Tibial artery (tissue), 4 donors: ENCODE measurements at regions not wholly inside any gene's neighbourhood (a gene's known extent, or its start where the extent isn't known, plus 50 kb on each side); places are given as distances from the start of the nearest gene placed in this dataset.

Experiments used
- DNase-seq, 2 donors: peaks; one replicate each; pipeline ENCODE4 v3.0.0-alpha.2; 2019
- H3K27ac ChIP-seq, 2 donors: fragments of 200-600 bp; sonication (generic) in 1 of 2; 1 replicate in 1 of 2; 2 replicates in 1 of 2; pipeline ENCODE4 v1.5.1; 2018 to 2019; ENCODE audit warnings: mild to moderate bottlenecking in 1 of 2
- H3K27me3 ChIP-seq, 2 donors: fragments of 200-600 bp; sonication (generic) in 1 of 2; one replicate each; pipeline versions ENCODE4 v1.5.1 to v1.6.0; 2016 to 2019
- H3K36me3 ChIP-seq, 3 donors: fragments of 200-600 bp; sonication (generic) in 2 of 3; one replicate each; pipeline ENCODE4 v1.5.1; 2016 to 2019; ENCODE audit warnings: mild to moderate bottlenecking in 2 of 3
- H3K4me1 ChIP-seq, 4 donors: fragments of 200-600 bp; sonication (generic) in 2 of 4; 1 replicate in 3 of 4; 2 replicates in 1 of 4; pipeline ENCODE4 v1.5.1; 2016 to 2019
- H3K4me3 ChIP-seq, 2 donors: fragments of 200-600 bp; sonication (generic) in 1 of 2; 1 replicate in 1 of 2; 2 replicates in 1 of 2; pipeline ENCODE4 v1.5.1; 2018 to 2019; ENCODE audit warnings: mild to moderate bottlenecking in 2 of 2
- H3K9me3 ChIP-seq, 3 donors: fragments of 200-600 bp; sonication (generic) in 1 of 3; one replicate each; pipeline ENCODE4 v1.5.1; 2016 to 2019
- intact Hi-C: fragments of 100-400 bp; cut with DNase I; formaldehyde crosslinking; loops from one replicate; pipeline ENCODE4 v1.15.0; 2023; ENCODE audit warnings: low total_unique reads
- TF ChIP-seq, protein P1 (sequence below), 2 experiments: fragments of 200-600 bp in 1 of 2; fragments of 450-650 bp in 1 of 2; IDR thresholded peaks; one replicate each; pipeline ENCODE4 v1.5.1; 2017 to 2019; ENCODE audit warnings: antibody characterized with exemption in 2 of 2, mild to moderate bottlenecking in 1 of 2, moderate library complexity in 1 of 2

DNA sequence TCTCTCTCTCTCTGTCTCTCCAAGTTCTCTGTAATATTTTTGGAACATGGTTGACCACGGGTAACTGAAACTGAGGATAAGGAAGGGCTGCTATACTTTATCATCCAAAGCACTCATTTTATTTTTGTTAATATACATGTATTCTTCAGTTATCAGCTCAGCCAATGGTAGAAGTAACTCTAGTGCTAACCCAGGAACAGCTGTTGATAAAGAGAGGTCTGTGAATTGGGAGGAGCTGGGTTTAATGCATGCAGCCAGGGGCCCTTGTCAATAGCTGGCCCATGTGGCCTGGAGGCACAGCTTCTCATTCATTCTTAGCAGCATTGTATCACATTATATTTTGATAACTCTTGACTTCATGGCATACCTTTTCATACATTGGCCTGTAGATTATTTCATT, 401.6 kb downstream of the EPHA4 start:
- Histone ChIP-seq H3K4me1 (no peaks in the 10 kb centered on the region), H3K36me3 (no peaks in the 10 kb centered on the region), H3K9me3 (no peaks in the 10 kb centered on the region), H3K27me3 (no peaks in the 10 kb centered on the region), H3K27ac (no peak overlapping the region), H3K4me3 (no peak overlapping the region)
- DNase-seq = no peak
- intact Hi-C loops = no loop called here
- TF ChIP-seq, protein P1, sequence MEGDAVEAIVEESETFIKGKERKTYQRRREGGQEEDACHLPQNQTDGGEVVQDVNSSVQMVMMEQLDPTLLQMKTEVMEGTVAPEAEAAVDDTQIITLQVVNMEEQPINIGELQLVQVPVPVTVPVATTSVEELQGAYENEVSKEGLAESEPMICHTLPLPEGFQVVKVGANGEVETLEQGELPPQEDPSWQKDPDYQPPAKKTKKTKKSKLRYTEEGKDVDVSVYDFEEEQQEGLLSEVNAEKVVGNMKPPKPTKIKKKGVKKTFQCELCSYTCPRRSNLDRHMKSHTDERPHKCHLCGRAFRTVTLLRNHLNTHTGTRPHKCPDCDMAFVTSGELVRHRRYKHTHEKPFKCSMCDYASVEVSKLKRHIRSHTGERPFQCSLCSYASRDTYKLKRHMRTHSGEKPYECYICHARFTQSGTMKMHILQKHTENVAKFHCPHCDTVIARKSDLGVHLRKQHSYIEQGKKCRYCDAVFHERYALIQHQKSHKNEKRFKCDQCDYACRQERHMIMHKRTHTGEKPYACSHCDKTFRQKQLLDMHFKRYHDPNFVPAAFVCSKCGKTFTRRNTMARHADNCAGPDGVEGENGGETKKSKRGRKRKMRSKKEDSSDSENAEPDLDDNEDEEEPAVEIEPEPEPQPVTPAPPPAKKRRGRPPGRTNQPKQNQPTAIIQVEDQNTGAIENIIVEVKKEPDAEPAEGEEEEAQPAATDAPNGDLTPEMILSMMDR (IDR thresholded peaks at IDR 0.05) = no peak

DNA sequence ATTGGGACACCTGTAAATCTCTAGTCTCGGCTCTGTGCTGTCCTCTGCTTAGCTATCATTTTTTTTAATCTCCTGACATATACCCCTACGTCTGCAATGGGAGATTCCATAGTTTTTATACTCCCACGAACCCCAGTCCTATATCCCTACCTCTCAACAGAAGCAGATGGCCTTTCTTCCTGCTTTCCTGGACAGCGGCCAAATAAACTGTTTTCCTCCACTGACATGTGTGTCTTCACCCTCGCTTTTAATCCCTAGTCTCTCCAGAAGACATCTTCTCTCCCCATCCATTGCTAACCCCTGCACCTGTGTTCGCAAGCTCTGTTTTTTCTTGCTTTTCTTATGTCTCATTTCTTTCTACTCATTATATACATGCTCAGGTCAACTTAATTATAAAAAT, 395.4 kb downstream of the EPHA4 start:
- H3K4me3 ChIP-seq = no peak overlapping the region
- H3K9me3 ChIP-seq = no peaks in the 10 kb centered on the region
- intact Hi-C loops = no loop called here
- no peaks in the 10 kb centered on the region for H3K4me1 ChIP-seq
- H3K27me3 ChIP-seq = no peaks in the 10 kb centered on the region
- TF ChIP-seq, protein P1 (IDR thresholded peaks at IDR 0.05) = no peak
- no peaks in the 10 kb centered on the region for H3K36me3 ChIP-seq
- no peak for DNase-seq
- H3K27ac ChIP-seq = no peak overlapping the region

DNA sequence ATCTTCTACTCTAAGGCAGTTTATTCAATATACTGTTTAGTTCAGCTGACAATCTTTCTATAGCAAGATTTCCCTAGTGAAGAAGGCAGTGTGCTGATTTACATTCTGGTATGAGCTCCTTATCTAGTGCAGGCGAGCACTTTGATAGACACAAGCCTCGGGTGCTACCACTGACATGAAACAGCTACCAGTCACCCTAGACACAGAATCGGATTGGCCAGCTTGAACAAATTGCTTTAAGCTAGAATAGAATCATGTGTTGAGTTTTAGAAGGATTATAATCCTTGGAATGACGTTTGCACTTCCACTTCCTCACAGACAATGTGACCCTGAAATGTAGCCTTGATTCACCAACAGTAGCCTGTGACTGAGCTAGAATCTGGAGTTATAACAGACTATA, 394.0 kb downstream of the EPHA4 start:
- intact Hi-C loops = no loop called here
- H3K4me1 ChIP-seq = no peaks in the 10 kb centered on the region
- H3K36me3 ChIP-seq = no peaks in the 10 kb centered on the region
- H3K27me3 ChIP-seq = no peaks in the 10 kb centered on the region
- no peak overlapping the region for H3K27ac ChIP-seq
- TF ChIP-seq, protein P1 (IDR thresholded peaks at IDR 0.05) = no peak
- no peak overlapping the region for H3K4me3 ChIP-seq
- no peaks in the 10 kb centered on the region for H3K9me3 ChIP-seq
- DNase-seq = no peak

DNA sequence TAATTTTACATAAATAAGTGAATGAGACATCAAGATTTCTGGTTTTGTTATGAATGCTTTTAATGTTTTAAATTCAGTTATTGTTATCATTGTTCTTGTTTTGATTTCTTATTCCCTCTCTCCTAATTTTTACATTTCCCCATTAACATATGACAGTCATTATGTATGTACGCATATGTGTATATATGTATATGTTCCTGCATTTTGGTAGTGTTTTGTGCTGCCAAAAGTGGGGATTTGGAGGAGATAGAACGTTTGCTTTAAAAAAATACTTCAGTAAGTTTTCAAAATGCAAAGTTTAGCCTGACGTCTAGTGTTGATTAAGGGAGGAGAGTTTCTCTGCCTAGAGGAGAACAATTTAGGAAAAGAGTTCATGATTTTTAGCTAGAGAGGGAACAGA, 385.2 kb downstream of the EPHA4 start:
- Histone ChIP-seq H3K4me3 (no peak overlapping the region), H3K36me3 (no peaks in the 10 kb centered on the region), H3K4me1 (no peaks in the 10 kb centered on the region), H3K27ac (no peak overlapping the region), H3K9me3 (no peaks in the 10 kb centered on the region), H3K27me3 (no peaks in the 10 kb centered on the region)
- intact Hi-C loops = no loop called here
- DNase-seq = no peak
- TF ChIP-seq, protein P1 (IDR thresholded peaks at IDR 0.05) = no peak

DNA sequence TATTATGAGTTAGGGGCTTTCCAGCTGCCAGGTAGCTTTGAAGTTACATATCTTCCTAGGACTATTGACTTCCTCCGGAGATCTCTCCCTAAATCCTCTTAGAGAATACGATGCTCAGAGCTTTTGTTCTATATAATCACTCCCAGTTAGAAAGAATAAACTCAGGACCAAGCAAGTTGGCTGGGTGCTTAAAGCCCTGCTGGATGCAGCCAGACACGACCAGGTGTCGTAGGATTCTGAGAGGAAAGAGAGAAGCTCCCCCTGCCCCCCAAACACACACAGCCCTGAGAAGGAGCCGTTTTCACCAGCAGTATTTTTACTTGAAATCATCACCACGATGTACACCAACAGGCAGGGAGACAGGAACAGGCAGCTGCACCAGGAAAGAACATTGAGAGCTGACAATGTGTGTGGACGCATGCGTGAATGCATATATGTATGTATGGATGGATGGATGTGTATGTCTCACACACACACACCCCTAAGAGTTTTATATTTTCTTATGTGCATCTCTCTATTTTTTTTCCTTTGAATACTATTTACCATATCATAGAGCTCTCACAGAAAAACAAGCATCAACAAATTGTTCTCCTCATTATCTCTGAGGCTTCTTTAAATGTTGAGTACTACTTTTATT, 382.6 kb downstream of the EPHA4 start:
- intact Hi-C loops = no loop called here
- no peak for DNase-seq
- TF ChIP-seq, protein P1 (IDR thresholded peaks at IDR 0.05) = no peak
- Histone ChIP-seq H3K4me1 (no peaks in the 10 kb centered on the region), H3K9me3 (no peaks in the 10 kb centered on the region), H3K27ac (no peak overlapping the region), H3K27me3 (no peaks in the 10 kb centered on the region), H3K4me3 (no peak overlapping the region), H3K36me3 (no peaks in the 10 kb centered on the region)

DNA sequence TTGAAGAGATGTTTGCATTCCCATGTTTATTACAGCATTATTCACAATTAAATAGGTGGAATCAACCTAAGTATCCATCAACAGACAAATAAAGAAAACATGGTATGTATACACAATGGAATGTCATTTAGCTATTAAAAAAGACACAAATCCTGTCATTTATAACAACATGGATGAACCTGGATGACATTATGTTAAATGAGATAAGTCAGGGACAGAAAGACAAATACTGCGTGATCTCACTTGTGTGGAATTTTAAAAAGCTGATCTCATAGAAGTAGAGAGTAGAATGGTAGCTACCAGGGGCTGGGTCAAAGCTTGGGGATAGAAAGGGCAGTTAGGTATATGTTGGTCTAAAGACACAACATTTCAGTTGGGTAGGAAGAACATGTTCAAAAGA, 376.3 kb downstream of the EPHA4 start:
- Histone ChIP-seq H3K27ac (no peak overlapping the region), H3K4me1 (no peaks in the 10 kb centered on the region), H3K36me3 (no peaks in the 10 kb centered on the region), H3K9me3 (no peaks in the 10 kb centered on the region), H3K27me3 (no peaks in the 10 kb centered on the region), H3K4me3 (no peak overlapping the region)
- intact Hi-C loops = no loop called here
- DNase-seq = no peak
- TF ChIP-seq, protein P1 (IDR thresholded peaks at IDR 0.05) = no peak
